ENCODE measurements at regions not wholly inside any gene's neighbourhood (a gene's known extent, or its start where the extent isn't known, plus 50 kb on each side); places are given as distances from the start of the nearest gene placed in this dataset.

GRCh38 chr2:14551069-14551468, 81.4 kb upstream of the LRATD1 start:
- TF ChIP-seq EP300 (IDR thresholded peaks at IDR 0.05; ENCODE audit: borderline replicate concordance), result no peak
- TF ChIP-seq MAX (IDR thresholded peaks at IDR 0.05), result no peak
- TF ChIP-seq RAD21 (IDR thresholded peaks at IDR 0.05; ENCODE audit: low read depth), result no peak
- TF ChIP-seq CEBPB (IDR thresholded peaks at IDR 0.05), result no peak
- no peak for TF ChIP-seq TAF1 (IDR thresholded peaks at IDR 0.05; ENCODE audit: low read depth)
- TF ChIP-seq TCF12 (IDR thresholded peaks at IDR 0.05; ENCODE audit: low read depth), result no peak
- TF ChIP-seq YY1 (IDR thresholded peaks at IDR 0.05; ENCODE audit: low read depth), result no peak
- TF ChIP-seq REST (IDR thresholded peaks at IDR 0.05; ENCODE audit: low read depth), result no peak
- no peak for TF ChIP-seq NFIC (IDR thresholded peaks at IDR 0.05)
- no peak for TF ChIP-seq TEAD4 (IDR thresholded peaks at IDR 0.05)
- no peak for TF ChIP-seq ZBTB7A (IDR thresholded peaks at IDR 0.05; ENCODE audit: low read depth)

All from Ishikawa (cell line).